ENCODE measurements at regions not wholly inside any gene's neighbourhood (a gene's known extent, or its start where the extent isn't known, plus 50 kb on each side); places are given as distances from the start of the nearest gene placed in this dataset.

- H3K36me3 ChIP-seq = no peaks in the 10 kb centered on the region
- no peak overlapping the region for H3K27ac ChIP-seq (replicated peaks)
- H3K27me3 ChIP-seq (ENCODE audit: low read depth) = no peaks in the 10 kb centered on the region
- no peak for DNase-seq
- H3K4me3 ChIP-seq = no peak overlapping the region
- no peaks in the 10 kb centered on the region for H3K4me1 ChIP-seq
- H3K9me3 ChIP-seq (replicated peaks) = no peaks in the 10 kb centered on the region
- no peak for TF ChIP-seq CTCF (IDR thresholded peaks at IDR 0.05; ENCODE audit: borderline replicate concordance)
- intact Hi-C loops (cut with micrococcal nuclease) = no loop called here
Observed at GRCh38 chr7:34207810-34208209, 302.5 kb downstream of the BMPER start.

GRCh38 chr7:34208878-34209621 is 303.7 kb downstream of the BMPER start:
- H3K36me3 ChIP-seq = no peaks in the 10 kb centered on the region
- no peaks in the 10 kb centered on the region for H3K9me3 ChIP-seq (replicated peaks)
- H3K27ac ChIP-seq (replicated peaks) = no peak overlapping the region
- peak; percentile 25 for DNase-seq
- H3K27me3 ChIP-seq (ENCODE audit: low read depth) = no peaks in the 10 kb centered on the region
- no peak overlapping the region for H3K4me3 ChIP-seq
- intact Hi-C loops (cut with micrococcal nuclease) = no loop called here
- no peaks in the 10 kb centered on the region for H3K4me1 ChIP-seq
- no peak for TF ChIP-seq CTCF (IDR thresholded peaks at IDR 0.05; ENCODE audit: borderline replicate concordance)

- Histone ChIP-seq H3K4me3 (no peak overlapping the region), H3K27ac (replicated peaks) (no peak overlapping the region), H3K36me3 (no peaks in the 10 kb centered on the region), H3K4me1 (no peaks in the 10 kb centered on the region), H3K9me3 (replicated peaks) (no peaks in the 10 kb centered on the region), H3K27me3 (ENCODE audit: low read depth) (no peaks in the 10 kb centered on the region)
- DNase-seq = no peak
- no peak for TF ChIP-seq CTCF (IDR thresholded peaks at IDR 0.05; ENCODE audit: borderline replicate concordance)
- intact Hi-C loops (cut with micrococcal nuclease) = no loop called here
Observed at GRCh38 chr7:34211018-34211417, 305.7 kb downstream of the BMPER start.

GRCh38 chr7:34217972-34218371 is 312.6 kb downstream of the BMPER start:
- no peak for DNase-seq
- no peak overlapping the region for H3K27ac ChIP-seq (replicated peaks)
- H3K9me3 ChIP-seq (replicated peaks) = no peaks in the 10 kb centered on the region
- no peak for TF ChIP-seq CTCF (IDR thresholded peaks at IDR 0.05; ENCODE audit: borderline replicate concordance)
- no peaks in the 10 kb centered on the region for H3K4me1 ChIP-seq
- intact Hi-C loops (cut with micrococcal nuclease) = no loop called here
- no peak overlapping the region for H3K4me3 ChIP-seq
- no peaks in the 10 kb centered on the region for H3K27me3 ChIP-seq (ENCODE audit: low read depth)
- no peaks in the 10 kb centered on the region for H3K36me3 ChIP-seq

GRCh38 chr7:34219153-34219718 is 313.9 kb downstream of the BMPER start:
- Histone ChIP-seq H3K9me3 (replicated peaks) (no peaks in the 10 kb centered on the region), H3K36me3 (no peaks in the 10 kb centered on the region), H3K4me3 (no peak overlapping the region), H3K27ac (replicated peaks) (no peak overlapping the region), H3K27me3 (ENCODE audit: low read depth) (no peaks in the 10 kb centered on the region), H3K4me1 (no peaks in the 10 kb centered on the region)
- no peak for TF ChIP-seq CTCF (IDR thresholded peaks at IDR 0.05; ENCODE audit: borderline replicate concordance)
- DNase-seq = no peak
- intact Hi-C loops (cut with micrococcal nuclease) = no loop called here
